Body of pancreas (tissue), 4 donors: ENCODE measurements at regions not wholly inside any gene's neighbourhood (a gene's known extent, or its start where the extent isn't known, plus 50 kb on each side); places are given as distances from the start of the nearest gene placed in this dataset.
"Not testable (repeated sequence)": the region's sequence is repeated elsewhere in the genome, so short reads cannot be mapped to it uniquely, and the experiment has no call there.

Experiments
- ATAC-seq: fragments of 150-250 bp; one replicate; pipeline ENCODE4 v1.9.1; 2016
- DNase-seq, 4 donors: peaks; one replicate each; pipeline ENCODE4 v3.0.0-alpha.2; 2019
- H3K27ac ChIP-seq, 4 donors: fragments of 200-600 bp; sonication (generic); 1 replicate in 3 of 4; 2 replicates in 1 of 4; pipeline versions ENCODE4 v1.5.1 to v1.6.1; 2016 to 2019; ENCODE audit warnings: mild to moderate bottlenecking in 1 of 4, mixed read lengths in 1 of 4, moderate library complexity in 1 of 4
- H3K27me3 ChIP-seq, 2 donors: fragments of 200-600 bp; sonication (generic); one replicate each; pipeline ENCODE4 v1.6.0; 2016; ENCODE audit warnings: mild to moderate bottlenecking in 1 of 2
- H3K36me3 ChIP-seq, 2 donors: fragments of 200-600 bp; sonication (generic); replicated peaks in 1 of 2; 2 replicates each; pipeline ENCODE4 v1.5.1; 2016; ENCODE audit warnings: low read depth in 2 of 2; ENCODE audit not compliant: insufficient read depth in 1 of 2
- H3K4me1 ChIP-seq: fragments of 200-600 bp; sonication (generic); one replicate; pipeline ENCODE4 v1.6.0; 2016
- H3K4me3 ChIP-seq, 2 donors: fragments of 200-600 bp; sonication (generic); 1 replicate in 1 of 2; 2 replicates in 1 of 2; pipeline ENCODE4 v1.5.1; 2016 to 2019
- H3K9me3 ChIP-seq, 3 donors: fragments of 200-600 bp; sonication (generic); 1 replicate in 2 of 3; 2 replicates in 1 of 3; pipeline ENCODE4 v1.5.1; 2016
- CTCF ChIP-seq, 7 experiments: fragments of 450-650 bp in 4 of 7; fragments of 200-600 bp in 3 of 7; sonication (generic) in 3 of 7; IDR thresholded peaks; one replicate each; pipeline ENCODE4 v1.5.1; 2016 to 2019; ENCODE audit warnings: antibody characterized with exemption in 7 of 7
- POLR2A ChIP-seq, 3 donors: fragments of 450-650 bp; IDR thresholded peaks; one replicate each; pipeline ENCODE4 v1.6.1; 2016; ENCODE audit warnings: antibody characterized with exemption in 3 of 3, mild to moderate bottlenecking in 2 of 3
- WGBS, 2 donors: methylation state at CpG; one replicate each; pipeline ENCODE4 v1.1.5; 2017; 5-methylcytosine and 5-hydroxymethylcytosine counted together
- intact Hi-C: fragments of 100-400 bp; cut with DNase I; formaldehyde crosslinking; loops from one replicate; pipeline ENCODE4 v1.15.1; 2023

GRCh38 chr3:150324245-150324644 lies 83.9 kb upstream of the TSC22D2 start:
- Histone ChIP-seq H3K27me3 (no peaks in the 10 kb centered on the region), H3K9me3 (no peaks in the 10 kb centered on the region), H3K4me3 (no peak overlapping the region), H3K36me3 (no peaks in the 10 kb centered on the region), H3K27ac (no peak overlapping the region), H3K4me1 (no peaks in the 10 kb centered on the region)
- TF ChIP-seq POLR2A (IDR thresholded peaks at IDR 0.05) (no peak), CTCF (IDR thresholded peaks at IDR 0.05) (no peak)
- 63 to 84% methylated on average over 3 of the region's 3 CpGs for WGBS, 2 donors
- ATAC-seq (no peak), DNase-seq (no peak)
- intact Hi-C loops, result no loop called here

GRCh38 chr3:150323770-150324169 lies 84.3 kb upstream of the TSC22D2 start:
- no peaks in the 10 kb centered on the region for H3K36me3 ChIP-seq
- H3K9me3 ChIP-seq, result no peaks in the 10 kb centered on the region
- 72 to 93% methylated on average over 1 of the region's 1 CpG for WGBS, 2 donors
- no peak for ATAC-seq
- no peaks in the 10 kb centered on the region for H3K27me3 ChIP-seq
- intact Hi-C loops, result no loop called here
- DNase-seq, result no peak
- no peak overlapping the region for H3K4me3 ChIP-seq
- TF ChIP-seq POLR2A (IDR thresholded peaks at IDR 0.05), result no peak
- no peaks in the 10 kb centered on the region for H3K4me1 ChIP-seq
- H3K27ac ChIP-seq, result no peak overlapping the region

- H3K36me3 ChIP-seq, ATAC-seq, DNase-seq, intact Hi-C loops, H3K27me3 ChIP-seq, H3K27ac ChIP-seq, H3K4me3 ChIP-seq, H3K9me3 ChIP-seq, H3K4me1 ChIP-seq: not testable (repeated sequence)
- WGBS, 2 donors, result 95 to 100% methylated on average over 3 to 17 of the region's 23 CpGs
These were observed 85.0 kb upstream of the TSC22D2 start for GRCh38 chr3:150323091-150323490.

GRCh38 chr3:150320971-150321370 lies 87.1 kb upstream of the TSC22D2 start:
- H3K4me3 ChIP-seq, H3K27me3 ChIP-seq, H3K36me3 ChIP-seq, ATAC-seq, DNase-seq, H3K27ac ChIP-seq, intact Hi-C loops, H3K9me3 ChIP-seq, H3K4me1 ChIP-seq: not testable (repeated sequence)
- WGBS, 2 donors, result 0 to 69% methylated on average over 1 of the region's 1 CpG

- peaks cover 4% of the 10 kb centered on the region for H3K4me1 ChIP-seq
- H3K36me3 ChIP-seq, result no peaks in the 10 kb centered on the region
- H3K4me3 ChIP-seq, result no peak overlapping the region
- H3K9me3 ChIP-seq, result no peaks in the 10 kb centered on the region
- H3K27ac ChIP-seq, result no peak overlapping the region
- intact Hi-C loops, result no loop called here
- no peaks in the 10 kb centered on the region for H3K27me3 ChIP-seq
- ATAC-seq (no peak), DNase-seq (no peak)
- no peak for TF ChIP-seq POLR2A (IDR thresholded peaks at IDR 0.05)
- no peak for TF ChIP-seq CTCF (IDR thresholded peaks at IDR 0.05)
These were observed 88.2 kb upstream of the TSC22D2 start for GRCh38 chr3:150319900-150320299.

GRCh38 chr3:150317469-150317868 lies 90.6 kb upstream of the TSC22D2 start:
- Histone ChIP-seq H3K36me3 (no peaks in the 10 kb centered on the region), H3K27ac (no peak overlapping the region), H3K9me3 (no peaks in the 10 kb centered on the region), H3K4me3 (no peak overlapping the region), H3K4me1 (peaks cover 14% of the 10 kb centered on the region), H3K27me3 (no peaks in the 10 kb centered on the region)
- intact Hi-C loops, result no loop called here
- DNase-seq (no peak), ATAC-seq (no peak)
- 49 to 58% methylated on average over 2 of the region's 2 CpGs for WGBS, 2 donors
- TF ChIP-seq POLR2A (IDR thresholded peaks at IDR 0.05) (no peak), CTCF (IDR thresholded peaks at IDR 0.05) (no peak)
